H1 (cell line): ENCODE measurements at regions not wholly inside any gene's neighbourhood (a gene's known extent, or its start where the extent isn't known, plus 50 kb on each side); places are given as distances from the start of the nearest gene placed in this dataset.

Source experiments
- CTBP2 ChIP-seq: IDR thresholded peaks from 2 replicates; pipeline ENCODE4 v1.7.0; 2011; ENCODE audit warnings: borderline replicate concordance, mild to moderate bottlenecking, moderate library complexity, mixed read lengths, low read length; ENCODE audit not compliant: insufficient read depth, insufficient read length
- RNF2 ChIP-seq: fragments of 200-900, 300-1000 bp; sonication (generic); IDR thresholded peaks from 2 replicates; pipeline ENCODE4 v1.7.1; 2016; ENCODE audit warnings: borderline replicate concordance, low read depth, mild to moderate bottlenecking, antibody characterized with exemption, low read length; ENCODE audit not compliant: poor library complexity, severe bottlenecking; ENCODE audit errors: missing control alignments
- TAF1 ChIP-seq: IDR thresholded peaks from 2 replicates; pipeline ENCODE4 v1.6.1; 2011; ENCODE audit warnings: mild to moderate bottlenecking, low read depth, low read length
- YY1 ChIP-seq: IDR thresholded peaks from 2 replicates; pipeline ENCODE4 v1.6.1; 2011; ENCODE audit warnings: low read depth, mild to moderate bottlenecking, low read length

GRCh38 chr2:144712550-144712940 is 192.6 kb upstream of the ZEB2 start (continued):
- TF ChIP-seq TAF1 = no peak
- no peak for TF ChIP-seq RNF2
- TF ChIP-seq CTBP2 = no peak
- no peak for TF ChIP-seq YY1
